GM10248 (cell line): ENCODE measurements at regions not wholly inside any gene's neighbourhood (a gene's known extent, or its start where the extent isn't known, plus 50 kb on each side); places are given as distances from the start of the nearest gene placed in this dataset.

Experiments
- CTCF ChIA-PET: fragments of 300-600 bp; sonication (Branson Sonifier 250); formaldehyde crosslinking; extraction: SDS; loops from one replicate; lab custom pipeline; 2021; ENCODE audit warnings: antibody characterized with exemption; lab: Yijun Ruan, JAX
- POLR2A ChIA-PET: fragments of 350-650 bp; sonication (Branson Sonifier 250); formaldehyde crosslinking; extraction: SDS; loops from one replicate; lab custom pipeline; 2020; ENCODE audit warnings: antibody characterized with exemption; lab: Yijun Ruan, JAX
- DNase-seq: peaks from one replicate; pipeline ENCODE4 v3.0.0; 2012; ENCODE audit errors: extremely low spot score
- CTCF ChIP-seq: IDR thresholded peaks from 2 replicates; pipeline ENCODE4 v1.5.1; 2012; ENCODE audit warnings: mild to moderate bottlenecking, low read depth; ENCODE audit errors: extremely low read depth, missing control alignments, control extremely low read depth

GRCh38 chr9:107973451-107973850 lies 483.9 kb upstream of the KLF4 start:
- no peak for DNase-seq
- ChIA-PET POLR2A (no interaction called here), CTCF (interaction anchor here (1.1 to 2.4 kb wide), 3 partner anchors 12 to 28 kb away, joined by 3 to 7 read pairs (median 3); no protein-coding TSS in a partner anchor)
- no peak for TF ChIP-seq CTCF

- POLR2A ChIA-PET, result no interaction called here
- CTCF ChIA-PET, result interaction anchor here (1.6 to 2.4 kb wide), 2 partner anchors 11 to 29 kb away, joined by 3 to 7 read pairs; no protein-coding TSS in a partner anchor
- TF ChIP-seq CTCF, result no peak
- no peak for DNase-seq
Observed at GRCh38 chr9:107972346-107972745, 482.8 kb upstream of the KLF4 start.

DNA sequence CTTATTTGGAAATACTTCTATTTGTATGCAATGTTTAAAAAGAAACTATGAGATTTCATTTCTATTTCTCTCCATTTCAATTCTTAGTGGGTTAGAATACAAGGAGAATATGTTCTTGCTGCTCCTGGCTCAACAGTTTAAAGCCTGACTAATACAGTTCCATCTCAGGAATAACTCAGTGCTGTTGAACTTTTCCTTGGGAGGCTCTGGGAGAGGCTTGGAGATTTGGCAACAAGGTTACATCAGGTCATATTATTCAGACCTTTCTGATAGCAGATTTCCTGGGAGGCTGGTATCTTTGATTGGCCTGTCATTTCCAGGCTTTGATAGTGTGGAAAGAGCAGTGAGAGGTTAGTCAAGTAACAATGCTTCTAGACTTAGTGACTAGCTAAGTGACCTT lies 481.7 kb upstream of the KLF4 start:
- DNase-seq, result no peak
- ChIA-PET POLR2A (no interaction called here), CTCF (no interaction called here)
- TF ChIP-seq CTCF, result no peak

DNA sequence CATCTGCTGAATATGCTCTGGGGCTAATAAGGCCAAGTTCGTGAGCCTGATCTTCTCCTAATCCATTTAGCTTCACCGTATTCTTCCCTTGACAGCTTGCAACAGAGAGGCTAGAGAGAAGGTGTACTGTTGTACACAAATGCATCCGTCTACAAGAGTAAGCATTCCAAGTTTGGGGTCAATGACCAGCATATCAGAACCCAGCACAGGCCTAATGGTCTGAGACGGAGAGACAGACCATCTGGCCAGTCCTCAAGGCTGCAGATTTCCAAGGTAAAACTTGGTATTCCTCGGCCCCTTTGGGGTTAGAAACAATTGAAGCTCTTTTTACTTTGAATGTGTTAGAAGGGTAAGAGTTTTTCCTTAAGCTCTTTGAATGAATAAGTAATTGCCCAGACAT lies 481.2 kb upstream of the KLF4 start:
- no peak for TF ChIP-seq CTCF
- POLR2A ChIA-PET, result no interaction called here
- CTCF ChIA-PET, result no interaction called here
- no peak for DNase-seq

- POLR2A ChIA-PET, result no interaction called here
Observed at GRCh38 chr9:107969727-107970126, 480.2 kb upstream of the KLF4 start.

GRCh38 chr9:107969141-107969540 lies 479.6 kb upstream of the KLF4 start:
- DNase-seq, result no peak
- CTCF ChIA-PET, result no interaction called here
- TF ChIP-seq CTCF, result no peak
- POLR2A ChIA-PET, result no interaction called here

More at GRCh38 chr9:107969727-107970126, 480.2 kb upstream of the KLF4 start:
- DNase-seq, result no peak
- no peak for TF ChIP-seq CTCF
- CTCF ChIA-PET, result no interaction called here
